ENCODE measurements at regions not wholly inside any gene's neighbourhood (a gene's known extent, or its start where the extent isn't known, plus 50 kb on each side); places are given as distances from the start of the nearest gene placed in this dataset.
"Not testable (repeated sequence)": the region's sequence is repeated elsewhere in the genome, so short reads cannot be mapped to it uniquely, and the experiment has no call there.

DNA sequence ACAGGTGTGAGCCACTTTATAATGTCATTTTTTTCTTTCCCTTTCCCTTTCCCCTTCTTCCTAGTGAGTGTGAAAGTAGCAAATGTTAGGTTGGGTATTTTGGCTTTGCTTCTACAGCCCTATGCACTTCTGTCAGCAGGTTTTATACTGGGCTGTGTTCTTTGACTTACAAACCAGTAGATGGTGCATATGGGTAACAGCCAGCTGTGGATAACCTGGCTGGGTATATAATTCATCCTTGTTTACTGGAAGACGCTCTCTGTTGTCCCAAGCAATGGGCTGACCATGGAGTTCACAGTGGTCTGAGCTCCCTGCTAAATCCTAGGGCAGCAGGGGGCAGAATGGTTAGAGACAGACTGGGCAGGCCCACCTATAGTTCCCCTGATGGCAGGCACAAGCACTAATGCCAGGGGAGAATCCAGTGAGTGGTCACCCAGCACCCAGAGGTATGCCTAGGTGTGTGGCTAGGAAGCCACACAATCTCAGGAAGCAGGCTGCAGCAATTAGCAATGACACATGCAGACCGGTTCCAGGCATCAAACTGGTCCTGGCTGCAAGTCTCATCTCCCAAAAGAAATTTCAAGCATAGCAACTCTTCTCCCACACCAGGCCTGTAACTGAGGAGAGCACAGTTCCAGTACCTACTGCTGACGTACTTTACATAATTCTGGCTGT lies 592.7 kb upstream of the MAN1A1 start:
- H3K4me3 ChIP-seq: no peak overlapping the region
- no peak for DNase-seq (ENCODE audit: low spot score)
- no peak for TF ChIP-seq CTCF (IDR thresholded peaks at IDR 0.05)
- H3K27ac ChIP-seq: no peak overlapping the region

DNA sequence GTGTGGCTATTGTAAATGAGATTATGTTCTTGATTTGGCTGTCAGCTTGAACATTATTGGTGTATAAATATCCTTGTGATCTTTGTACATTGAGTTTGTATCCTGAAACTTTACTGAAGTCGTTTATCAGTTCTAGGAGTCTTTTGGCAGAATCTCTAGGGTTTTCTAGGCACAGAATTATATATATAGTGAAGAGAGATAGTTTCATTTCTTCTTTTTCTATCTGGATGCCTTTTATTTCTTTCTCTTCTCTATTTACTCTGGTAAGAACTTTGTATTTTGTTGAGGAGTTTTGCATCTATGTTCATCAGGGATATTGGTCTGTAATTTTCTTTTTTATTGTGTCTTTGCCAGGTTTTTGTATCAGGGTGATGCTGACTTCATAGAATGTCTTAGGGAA lies 589.2 kb upstream of the MAN1A1 start:
- no peak overlapping the region for H3K27ac ChIP-seq
- DNase-seq (ENCODE audit: low spot score): no peak
- no peak for TF ChIP-seq CTCF (IDR thresholded peaks at IDR 0.05)
- no peak overlapping the region for H3K4me3 ChIP-seq

GRCh38 chr6:119934816-119935215 lies 585.3 kb upstream of the MAN1A1 start:
- no peak overlapping the region for H3K27ac ChIP-seq
- no peak for DNase-seq (ENCODE audit: low spot score)
- no peak overlapping the region for H3K4me3 ChIP-seq
- TF ChIP-seq CTCF (IDR thresholded peaks at IDR 0.05): no peak

DNA sequence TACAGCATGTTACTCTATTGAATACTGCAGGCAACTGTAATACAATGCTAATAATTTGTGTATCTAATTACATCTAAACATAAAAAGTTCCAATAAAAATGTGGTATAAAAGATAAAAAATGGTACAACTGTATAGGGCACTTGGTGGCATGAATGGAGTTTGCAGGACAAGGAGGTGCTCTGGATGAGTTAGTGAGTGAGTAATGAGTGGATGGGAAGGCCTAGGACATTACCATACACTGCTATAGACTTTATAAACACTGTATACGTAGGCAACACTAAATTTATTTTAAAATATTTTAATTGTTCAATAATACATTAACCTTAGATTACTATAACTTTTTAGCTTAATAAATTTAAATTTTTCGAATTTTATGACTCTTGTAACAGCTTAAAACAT lies 579.6 kb upstream of the MAN1A1 start:
- DNase-seq (ENCODE audit: low spot score): no peak
- no peak for TF ChIP-seq CTCF (IDR thresholded peaks at IDR 0.05)
- H3K4me3 ChIP-seq: no peak overlapping the region
- no peak overlapping the region for H3K27ac ChIP-seq

- not testable (repeated sequence) for H3K4me3 ChIP-seq; DNase-seq (ENCODE audit: low spot score); H3K27ac ChIP-seq
Observed at GRCh38 chr6:119924888-119925287, 575.3 kb upstream of the MAN1A1 start.

DNA sequence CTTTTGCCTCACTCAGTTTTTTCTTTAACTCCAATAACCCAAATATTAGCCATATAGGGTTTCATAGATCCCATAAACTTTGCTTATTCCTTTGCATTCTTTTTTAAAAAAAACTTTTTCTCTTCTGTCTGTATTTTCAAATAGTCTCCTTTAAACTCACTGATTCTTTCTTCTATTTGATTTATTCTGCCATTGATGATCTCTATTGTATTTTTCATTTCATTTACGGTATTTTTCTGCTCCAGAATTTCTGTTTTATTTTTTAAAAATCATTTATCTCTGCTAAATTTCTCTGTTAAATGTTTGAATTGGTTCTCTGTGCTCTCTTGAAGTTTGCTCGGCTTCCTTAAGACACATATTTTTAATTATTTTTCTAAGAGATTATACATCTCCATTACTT lies 573.3 kb upstream of the MAN1A1 start:
- no peak overlapping the region for H3K4me3 ChIP-seq
- H3K27ac ChIP-seq: no peak overlapping the region
- DNase-seq (ENCODE audit: low spot score): no peak
- TF ChIP-seq CTCF (IDR thresholded peaks at IDR 0.05): no peak

DNA sequence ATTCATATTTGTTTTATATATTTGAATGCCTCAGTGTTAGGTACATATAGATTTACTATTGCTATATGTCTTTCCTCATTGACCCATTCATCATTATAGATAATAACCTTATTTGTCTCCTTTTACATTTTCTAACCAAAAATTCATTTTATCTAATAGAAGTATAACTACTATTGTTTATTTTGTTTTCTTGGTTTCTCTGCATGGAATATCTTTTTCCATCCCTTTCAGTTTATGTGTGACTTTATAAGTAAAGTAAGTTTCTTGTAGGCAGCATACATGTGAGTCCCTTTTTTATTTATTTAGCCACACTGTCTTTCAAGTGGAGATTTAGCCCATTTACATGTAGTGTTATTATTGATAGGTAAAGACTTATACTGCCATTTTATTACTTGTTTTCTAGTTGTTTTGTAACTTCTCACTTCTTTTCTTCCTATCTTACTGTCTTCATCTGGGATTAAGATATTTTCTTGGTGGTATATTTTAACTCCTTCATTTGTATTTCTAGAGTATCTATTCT lies 572.0 kb upstream of the MAN1A1 start:
- no peak for DNase-seq (ENCODE audit: low spot score)
- Histone ChIP-seq H3K27ac (no peak overlapping the region), H3K4me3 (no peak overlapping the region)
- TF ChIP-seq CTCF (IDR thresholded peaks at IDR 0.05): no peak
